ENCODE measurements at regions not wholly inside any gene's neighbourhood (a gene's known extent, or its start where the extent isn't known, plus 50 kb on each side); places are given as distances from the start of the nearest gene placed in this dataset.

DNA sequence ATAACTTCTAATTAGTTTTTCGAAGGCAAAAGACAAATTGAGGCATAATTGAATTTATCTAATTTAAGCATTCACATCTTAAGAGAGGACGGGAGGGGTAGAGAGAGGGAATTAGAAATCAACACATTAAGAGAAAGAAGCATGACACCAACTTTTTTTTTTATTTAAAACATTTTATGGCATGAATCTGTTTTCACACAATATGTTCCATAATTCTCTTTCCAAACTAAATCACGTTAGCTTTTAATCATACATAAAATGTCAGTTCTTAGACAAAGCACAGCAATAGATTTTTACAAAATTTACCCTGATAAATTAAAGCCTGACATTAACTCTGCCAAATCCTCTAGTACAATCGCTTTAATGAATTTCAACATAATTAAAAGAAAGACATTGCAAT, 600.8 kb upstream of the ROBO1 start:
- no peak for TF ChIP-seq POLR2A (IDR thresholded peaks at IDR 0.05)
- TF ChIP-seq CTCF (IDR thresholded peaks at IDR 0.05): no peak

All from gastroesophageal sphincter (tissue), 3 donors.